LoVo (cell line): ENCODE measurements at regions not wholly inside any gene's neighbourhood (a gene's known extent, or its start where the extent isn't known, plus 50 kb on each side); places are given as distances from the start of the nearest gene placed in this dataset.
A peak's percentile ranks its signal among the peaks of the same experiment; 100 is the strongest.

Source experiments
- DNase-seq: peaks from one replicate; pipeline ENCODE4 v3.0.0-alpha.2; 2016; ENCODE audit warnings: low spot score

- DNase-seq: no peak
These were observed 146.2 kb downstream of the DACT1 start for GRCh38 chr14:58783792-58784511.

GRCh38 chr14:58784931-58785330 is 147.2 kb downstream of the DACT1 start:
- DNase-seq: no peak

- no peak for DNase-seq
These were observed 147.9 kb downstream of the DACT1 start for GRCh38 chr14:58785701-58786100.

- no peak for DNase-seq
These were observed 149.8 kb downstream of the DACT1 start for GRCh38 chr14:58787592-58787991.

- DNase-seq: no peak
These were observed 151.1 kb downstream of the DACT1 start for GRCh38 chr14:58788655-58789503.

GRCh38 chr14:58789736-58790135 is 152.0 kb downstream of the DACT1 start:
- no peak for DNase-seq

- no peak for DNase-seq
These were observed 154.7 kb downstream of the DACT1 start for GRCh38 chr14:58792416-58792815.

- DNase-seq: peak; percentile 7
These were observed 155.5 kb downstream of the DACT1 start for GRCh38 chr14:58793131-58793740.

GRCh38 chr14:58794993-58795762 is 157.4 kb downstream of the DACT1 start:
- DNase-seq: no peak

- peak; percentile 44 for DNase-seq
These were observed 158.7 kb downstream of the DACT1 start for GRCh38 chr14:58796242-58797009.

- DNase-seq: peak; percentile 23
These were observed 159.3 kb downstream of the DACT1 start for GRCh38 chr14:58797010-58797429.

- DNase-seq: no peak
These were observed 160.4 kb downstream of the DACT1 start for GRCh38 chr14:58798173-58798572.

- DNase-seq: no peak
These were observed 163.3 kb downstream of the DACT1 start for GRCh38 chr14:58801086-58801485.

- no peak for DNase-seq
These were observed 167.3 kb downstream of the DACT1 start for GRCh38 chr14:58805057-58805456.

- DNase-seq: peak; percentile 11
These were observed 168.0 kb downstream of the DACT1 start for GRCh38 chr14:58805605-58806409.

- no peak for DNase-seq
These were observed 169.4 kb downstream of the DACT1 start for GRCh38 chr14:58807191-58807590.

- no peak for DNase-seq
These were observed 171.1 kb downstream of the DACT1 start for GRCh38 chr14:58808828-58809227.

- no peak for DNase-seq
These were observed 171.8 kb downstream of the DACT1 start for GRCh38 chr14:58809520-58809919.

- no peak for DNase-seq
These were observed 174.5 kb downstream of the DACT1 start for GRCh38 chr14:58812050-58812910.
